ENCODE measurements at regions not wholly inside any gene's neighbourhood (a gene's known extent, or its start where the extent isn't known, plus 50 kb on each side); places are given as distances from the start of the nearest gene placed in this dataset.

DNA sequence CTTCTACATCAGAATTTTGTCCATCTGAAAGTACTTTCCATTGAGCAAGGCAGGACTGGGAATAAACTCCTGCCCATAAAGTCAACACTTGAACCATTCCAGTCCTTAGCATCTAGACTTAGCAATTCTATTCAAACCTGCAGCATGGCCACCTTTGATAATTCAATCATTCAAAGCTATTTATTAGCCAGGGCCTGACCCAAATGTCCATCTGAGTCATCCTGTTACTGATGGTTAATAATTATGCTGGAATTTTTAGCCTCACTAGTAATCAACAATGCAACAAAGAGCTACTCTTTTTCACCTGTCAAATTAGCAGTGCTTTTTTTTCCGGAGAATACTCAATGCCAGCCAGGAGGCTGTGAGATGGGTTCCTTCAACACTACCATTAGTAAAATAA is 72.7 kb upstream of the SNRK start:
- no peaks in the 10 kb centered on the region for H3K9me2 ChIP-seq
- ChIA-PET POLR2A (no interaction called here), CTCF (interaction anchor here (1.1 kb wide), 1 partner anchor 9 kb away, joined by 3 read pairs; no protein-coding TSS in a partner anchor)
- no peaks in the 10 kb centered on the region for H3K9me3 ChIP-seq
- H2AFZ ChIP-seq (ENCODE audit: low read depth): no peak overlapping the region
- H3K27ac ChIP-seq (ENCODE audit: low read depth in 2 of 2, low read length in 1 of 2): no peak overlapping the region
- no peak overlapping the region for H3K9ac ChIP-seq
- no peaks in the 10 kb centered on the region; the same call in 1 of the 2 replicates for H3K27me3 ChIP-seq (ENCODE audit: insufficient read depth)
- H3K36me3 ChIP-seq (replicated peaks in 1 of 2; ENCODE audit: control insufficient read depth in 1 of 2, insufficient read depth in 2 of 2, low read length in 1 of 2): no peaks in the 10 kb centered on the region
- H3K4me1 ChIP-seq (ENCODE audit: control insufficient read depth in 1 of 2, insufficient read depth in 2 of 2, low read depth in 1 of 2, low read length in 1 of 2): no peaks in the 10 kb centered on the region; a peak in 1 of 4 replicates
- no peak overlapping the region for H3K4me3 ChIP-seq (ENCODE audit: low read depth in 2 of 2, low read length in 1 of 2)
- H3K79me2 ChIP-seq (ENCODE audit: insufficient read depth): no peaks in the 10 kb centered on the region
- H3F3A ChIP-seq (replicated peaks; ENCODE audit: insufficient read depth): no peaks in the 10 kb centered on the region
- TF ChIP-seq EP300 (IDR thresholded peaks at IDR 0.05; ENCODE audit: borderline replicate concordance in 1 of 2, low read depth in 1 of 2, low read length in 1 of 2) (no peak), RXRA (IDR thresholded peaks at IDR 0.05; ENCODE audit: borderline replicate concordance, low read depth) (no peak), FOSL2 (IDR thresholded peaks at IDR 0.05; ENCODE audit: borderline replicate concordance, low read depth) (no peak), MXI1 (IDR thresholded peaks at IDR 0.05; ENCODE audit: low read depth, low read length) (no peak), FOXJ3 (CRISPR knock-in tag; IDR thresholded peaks at IDR 0.05) (no peak), GABPA (IDR thresholded peaks at IDR 0.05; ENCODE audit: low read depth) (no peak), TAF1 (IDR thresholded peaks at IDR 0.05; ENCODE audit: borderline replicate concordance, low read depth, low read length) (no peak), RFX5 (IDR thresholded peaks at IDR 0.05; ENCODE audit: low read length) (no peak)
- TF ChIP-seq, protein P1, sequence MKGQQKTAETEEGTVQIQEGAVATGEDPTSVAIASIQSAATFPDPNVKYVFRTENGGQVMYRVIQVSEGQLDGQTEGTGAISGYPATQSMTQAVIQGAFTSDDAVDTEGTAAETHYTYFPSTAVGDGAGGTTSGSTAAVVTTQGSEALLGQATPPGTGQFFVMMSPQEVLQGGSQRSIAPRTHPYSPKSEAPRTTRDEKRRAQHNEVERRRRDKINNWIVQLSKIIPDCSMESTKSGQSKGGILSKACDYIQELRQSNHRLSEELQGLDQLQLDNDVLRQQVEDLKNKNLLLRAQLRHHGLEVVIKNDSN (IDR thresholded peaks at IDR 0.05; ENCODE audit: borderline replicate concordance, low read depth): no peak
- TF ChIP-seq, protein P2, sequence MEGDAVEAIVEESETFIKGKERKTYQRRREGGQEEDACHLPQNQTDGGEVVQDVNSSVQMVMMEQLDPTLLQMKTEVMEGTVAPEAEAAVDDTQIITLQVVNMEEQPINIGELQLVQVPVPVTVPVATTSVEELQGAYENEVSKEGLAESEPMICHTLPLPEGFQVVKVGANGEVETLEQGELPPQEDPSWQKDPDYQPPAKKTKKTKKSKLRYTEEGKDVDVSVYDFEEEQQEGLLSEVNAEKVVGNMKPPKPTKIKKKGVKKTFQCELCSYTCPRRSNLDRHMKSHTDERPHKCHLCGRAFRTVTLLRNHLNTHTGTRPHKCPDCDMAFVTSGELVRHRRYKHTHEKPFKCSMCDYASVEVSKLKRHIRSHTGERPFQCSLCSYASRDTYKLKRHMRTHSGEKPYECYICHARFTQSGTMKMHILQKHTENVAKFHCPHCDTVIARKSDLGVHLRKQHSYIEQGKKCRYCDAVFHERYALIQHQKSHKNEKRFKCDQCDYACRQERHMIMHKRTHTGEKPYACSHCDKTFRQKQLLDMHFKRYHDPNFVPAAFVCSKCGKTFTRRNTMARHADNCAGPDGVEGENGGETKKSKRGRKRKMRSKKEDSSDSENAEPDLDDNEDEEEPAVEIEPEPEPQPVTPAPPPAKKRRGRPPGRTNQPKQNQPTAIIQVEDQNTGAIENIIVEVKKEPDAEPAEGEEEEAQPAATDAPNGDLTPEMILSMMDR (IDR thresholded peaks at IDR 0.05): no peak
- TF ChIP-seq, protein P3, sequence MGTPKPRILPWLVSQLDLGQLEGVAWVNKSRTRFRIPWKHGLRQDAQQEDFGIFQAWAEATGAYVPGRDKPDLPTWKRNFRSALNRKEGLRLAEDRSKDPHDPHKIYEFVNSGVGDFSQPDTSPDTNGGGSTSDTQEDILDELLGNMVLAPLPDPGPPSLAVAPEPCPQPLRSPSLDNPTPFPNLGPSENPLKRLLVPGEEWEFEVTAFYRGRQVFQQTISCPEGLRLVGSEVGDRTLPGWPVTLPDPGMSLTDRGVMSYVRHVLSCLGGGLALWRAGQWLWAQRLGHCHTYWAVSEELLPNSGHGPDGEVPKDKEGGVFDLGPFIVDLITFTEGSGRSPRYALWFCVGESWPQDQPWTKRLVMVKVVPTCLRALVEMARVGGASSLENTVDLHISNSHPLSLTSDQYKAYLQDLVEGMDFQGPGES (IDR thresholded peaks at IDR 0.05; ENCODE audit: low read depth, low read length): no peak
- no peak for DNase-seq
- no peaks in the 10 kb centered on the region for H4K20me1 ChIP-seq (ENCODE audit: insufficient read depth)
- no peak overlapping the region for H3K4me2 ChIP-seq
- 78% methylated on average over 1 of the region's 1 CpG for WGBS (ENCODE audit: low lambda C conversion rate)

DNA sequence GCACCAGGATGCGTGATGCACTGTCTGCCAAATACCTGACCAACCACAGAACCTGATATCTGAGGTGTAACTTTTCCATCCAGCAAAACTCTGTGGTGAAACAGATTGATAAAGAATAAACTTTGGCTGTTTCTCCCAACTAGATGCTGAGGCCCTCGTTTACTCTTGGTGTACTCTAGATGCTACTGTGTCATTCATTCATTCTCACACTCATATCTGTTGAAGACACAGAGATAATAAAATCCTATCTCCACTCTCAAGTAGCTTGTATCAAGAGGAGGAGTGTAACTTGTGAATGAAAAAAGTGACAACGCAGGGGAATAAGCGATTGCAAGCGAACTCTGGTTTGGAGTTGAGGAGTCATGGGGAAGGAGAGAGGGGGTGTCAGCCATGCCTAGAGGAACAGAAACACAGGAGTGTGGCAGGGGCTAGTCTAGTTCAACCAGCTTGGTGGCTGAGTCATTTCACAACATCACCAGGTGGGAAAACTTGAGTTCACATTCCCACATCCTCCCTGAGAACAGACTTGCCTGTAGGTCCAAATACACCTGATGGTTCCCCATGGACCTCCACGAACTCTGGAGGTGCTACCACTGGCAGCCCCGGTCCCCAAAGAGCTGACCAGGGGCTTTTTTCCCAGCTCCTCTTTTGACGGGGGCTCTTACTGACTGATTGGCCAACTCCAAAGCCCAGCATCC is 73.3 kb upstream of the SNRK start:
- Histone ChIP-seq H3K27me3 (ENCODE audit: insufficient read depth) (no peaks in the 10 kb centered on the region; the same call in 1 of the 2 replicates), H3K9me3 (no peaks in the 10 kb centered on the region), H4K20me1 (ENCODE audit: insufficient read depth) (no peaks in the 10 kb centered on the region), H3K79me2 (ENCODE audit: insufficient read depth) (no peaks in the 10 kb centered on the region), H3K4me2 (no peak overlapping the region), H3K36me3 (replicated peaks in 1 of 2; ENCODE audit: control insufficient read depth in 1 of 2, insufficient read depth in 2 of 2, low read length in 1 of 2) (no peaks in the 10 kb centered on the region), H2AFZ (ENCODE audit: low read depth) (no peak overlapping the region), H3K4me1 (ENCODE audit: control insufficient read depth in 1 of 2, insufficient read depth in 2 of 2, low read depth in 1 of 2, low read length in 1 of 2) (no peaks in the 10 kb centered on the region; a peak in 1 of 4 replicates), H3K9ac (no peak overlapping the region), H3K9me2 (no peaks in the 10 kb centered on the region), H3K27ac (ENCODE audit: low read depth in 2 of 2, low read length in 1 of 2) (no peak overlapping the region), H3K4me3 (ENCODE audit: low read depth in 2 of 2, low read length in 1 of 2) (no peak overlapping the region), H3F3A (replicated peaks; ENCODE audit: insufficient read depth) (no peaks in the 10 kb centered on the region)
- POLR2A ChIA-PET: no interaction called here
- 41% methylated on average over 7 of the region's 8 CpGs for WGBS (ENCODE audit: low lambda C conversion rate)
- CTCF ChIA-PET: interaction anchor here (1.1 kb wide), 1 partner anchor 8 kb away, joined by 3 read pairs; no protein-coding TSS in a partner anchor
- TF ChIP-seq NFIC (IDR thresholded peaks at IDR 0.05; ENCODE audit: borderline replicate concordance): no peak
- DNase-seq: no peak
